Stromal cell of bone marrow (primary cell): ENCODE measurements at regions not wholly inside any gene's neighbourhood (a gene's known extent, or its start where the extent isn't known, plus 50 kb on each side); places are given as distances from the start of the nearest gene placed in this dataset.
"Not testable (repeated sequence)": the region's sequence is repeated elsewhere in the genome, so short reads cannot be mapped to it uniquely, and the experiment has no call there.

Experiments used
- DNase-seq: peaks from one replicate; pipeline ENCODE4 v3.0.0-alpha.2; 2012; ENCODE audit warnings: low read depth

- no peak for DNase-seq
Measured at GRCh38 chr3:5813521-5813920, 626.0 kb downstream of the EDEM1 start.

GRCh38 chr3:5822843-5823242 lies 635.3 kb downstream of the EDEM1 start:
- no peak for DNase-seq

DNA sequence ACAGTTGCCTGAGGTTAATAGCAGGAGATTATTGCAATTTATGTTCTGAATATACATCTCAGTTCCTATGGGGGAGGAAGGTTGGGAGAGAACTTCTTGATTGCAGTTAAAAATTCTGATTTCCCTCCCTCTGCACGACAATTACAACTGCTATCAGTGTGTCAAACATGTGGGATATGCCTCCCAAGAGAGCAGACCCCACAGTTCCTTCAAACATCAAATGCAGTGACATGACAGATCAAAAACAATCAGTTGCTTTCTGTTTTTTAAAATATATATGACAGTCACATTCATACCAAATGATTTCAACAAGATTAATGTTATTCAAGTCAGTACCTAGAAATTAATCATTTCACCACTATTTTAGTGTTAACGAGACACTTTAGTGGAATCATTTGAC lies 639.0 kb downstream of the EDEM1 start:
- DNase-seq: no peak

DNA sequence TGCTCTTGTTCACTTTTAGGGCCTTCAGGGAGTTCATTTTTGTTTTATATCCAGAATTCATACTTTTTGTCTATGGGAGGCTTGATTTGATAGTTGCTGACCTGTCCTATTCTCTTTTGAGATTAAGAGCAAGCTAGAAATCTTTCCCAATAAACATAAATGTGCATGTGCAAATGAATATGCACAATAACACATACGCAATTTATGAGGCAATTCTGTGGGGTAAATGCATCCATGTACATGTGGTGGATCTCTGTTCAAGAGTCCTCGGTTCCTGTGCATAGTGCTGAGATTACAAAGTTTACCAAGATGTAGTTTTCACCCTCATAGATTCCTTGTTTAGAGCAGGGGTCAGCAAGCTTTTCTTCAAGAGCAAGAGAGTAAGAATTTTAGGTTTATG lies 640.7 kb downstream of the EDEM1 start:
- DNase-seq: no peak

- no peak for DNase-seq
Measured at GRCh38 chr3:5840056-5840455, 652.5 kb downstream of the EDEM1 start.

GRCh38 chr3:5841599-5841998 lies 654.1 kb downstream of the EDEM1 start:
- no peak for DNase-seq

- DNase-seq: no peak
Measured at GRCh38 chr3:5846261-5846660, 658.8 kb downstream of the EDEM1 start.

- DNase-seq: no peak
Measured at GRCh38 chr3:5861151-5861550, 673.6 kb downstream of the EDEM1 start.

DNA sequence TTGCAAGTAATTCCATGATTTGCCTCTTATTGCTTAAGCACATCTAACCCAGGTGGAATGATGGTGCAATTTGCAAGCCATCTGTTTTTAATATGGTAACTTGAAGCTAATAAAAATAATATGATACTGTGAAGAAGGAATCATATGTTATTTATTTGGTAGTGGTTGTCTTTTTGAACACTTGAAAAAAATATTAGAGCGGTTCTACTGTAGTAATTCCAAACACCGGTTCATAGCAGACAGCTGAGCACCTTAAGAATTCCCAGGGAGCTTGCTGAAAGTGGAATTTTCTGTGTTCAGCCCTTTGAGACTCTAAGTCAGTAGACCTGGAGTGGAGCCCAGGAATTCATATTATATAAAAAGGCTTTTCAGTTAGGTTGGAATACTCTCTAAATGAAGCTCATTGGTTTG lies 687.4 kb downstream of the EDEM1 start:
- no peak for DNase-seq

GRCh38 chr3:5888851-5889250 lies 701.3 kb downstream of the EDEM1 start:
- DNase-seq: no peak

GRCh38 chr3:5889374-5889773 lies 701.9 kb downstream of the EDEM1 start:
- no peak for DNase-seq

DNA sequence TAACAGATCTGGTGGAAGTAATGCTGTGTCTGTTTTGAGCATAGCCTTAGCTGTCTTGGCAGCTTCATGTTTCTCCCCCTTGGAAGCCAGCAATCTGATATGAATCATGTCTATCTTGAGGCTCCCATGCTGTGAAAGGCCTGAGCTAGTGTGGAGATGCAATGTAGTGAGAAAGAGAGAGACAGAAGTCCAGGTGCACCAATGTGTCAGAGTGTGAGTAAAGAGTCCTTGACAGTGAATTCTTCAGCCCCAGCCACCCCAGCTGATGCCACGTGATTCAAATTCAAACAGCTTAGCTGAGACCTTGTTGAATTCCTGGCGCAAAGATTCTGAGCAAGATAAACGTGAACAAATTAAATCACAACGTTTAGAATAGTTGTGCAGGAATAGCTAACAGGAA lies 704.2 kb downstream of the EDEM1 start:
- DNase-seq: no peak

GRCh38 chr3:5898106-5898505 lies 710.6 kb downstream of the EDEM1 start:
- no peak for DNase-seq

DNA sequence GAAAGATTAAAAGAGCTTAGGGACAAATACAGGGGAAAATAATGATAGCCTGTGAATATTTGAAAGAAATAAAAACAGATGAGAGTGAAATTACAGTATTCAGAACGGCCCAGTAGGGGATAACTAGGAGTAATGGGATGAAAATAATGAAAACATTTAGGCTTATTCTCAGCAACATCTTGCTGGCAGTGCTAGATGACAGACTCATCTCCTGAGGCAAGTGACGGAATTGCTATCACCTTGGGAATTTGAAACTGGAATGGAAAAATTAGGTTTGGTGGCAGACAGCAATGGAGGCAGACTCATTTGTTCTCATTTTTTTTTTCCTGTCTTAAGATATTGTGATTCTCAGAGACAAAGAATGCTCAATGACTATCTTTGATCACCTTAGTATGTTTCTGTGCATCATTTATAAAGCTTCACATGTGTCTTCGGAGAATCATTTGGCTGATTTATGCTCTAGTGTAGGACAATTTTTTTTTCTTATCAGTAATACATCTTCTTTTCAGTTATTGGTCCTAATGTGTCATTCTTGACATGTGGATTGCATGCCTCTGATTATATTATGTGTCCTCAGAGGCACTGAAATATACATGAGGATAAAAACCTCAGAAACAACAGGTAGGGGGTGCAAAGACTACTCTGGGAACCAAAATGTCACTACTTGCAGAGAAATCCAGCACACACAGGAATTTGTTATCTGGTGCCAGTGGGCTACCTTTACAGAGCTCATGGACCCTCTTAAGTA lies 711.7 kb downstream of the EDEM1 start:
- DNase-seq: no peak

DNA sequence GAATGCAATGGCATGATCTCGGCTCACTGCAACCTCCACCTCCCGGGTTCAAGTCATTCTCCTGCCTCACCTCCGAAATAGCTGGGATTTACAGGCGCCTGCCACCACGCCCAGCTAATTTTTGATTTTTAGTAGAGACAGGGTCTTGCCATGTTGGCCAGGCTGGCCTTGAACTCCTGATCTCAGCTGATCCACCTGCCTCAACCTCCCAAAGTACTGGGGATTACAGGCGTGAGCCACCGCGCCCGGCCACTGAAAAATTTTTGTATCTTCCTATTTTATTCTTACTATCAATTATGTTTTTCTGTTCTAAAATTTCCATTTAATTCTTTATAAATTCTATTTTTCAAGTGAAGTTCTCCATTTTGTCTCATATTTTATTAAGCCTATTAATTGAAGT lies 730.4 kb downstream of the EDEM1 start:
- DNase-seq: no peak

- no peak for DNase-seq
Measured at GRCh38 chr3:5918626-5919025, 731.1 kb downstream of the EDEM1 start.

GRCh38 chr3:5929027-5929426 lies 741.5 kb downstream of the EDEM1 start:
- no peak for DNase-seq

- not testable (repeated sequence) for DNase-seq
Measured at GRCh38 chr3:5944061-5944460, 756.6 kb downstream of the EDEM1 start.

GRCh38 chr3:5948084-5948483 lies 760.6 kb downstream of the EDEM1 start:
- no peak for DNase-seq

- no peak for DNase-seq
Measured at GRCh38 chr3:5951026-5951425, 763.5 kb downstream of the EDEM1 start.

DNA sequence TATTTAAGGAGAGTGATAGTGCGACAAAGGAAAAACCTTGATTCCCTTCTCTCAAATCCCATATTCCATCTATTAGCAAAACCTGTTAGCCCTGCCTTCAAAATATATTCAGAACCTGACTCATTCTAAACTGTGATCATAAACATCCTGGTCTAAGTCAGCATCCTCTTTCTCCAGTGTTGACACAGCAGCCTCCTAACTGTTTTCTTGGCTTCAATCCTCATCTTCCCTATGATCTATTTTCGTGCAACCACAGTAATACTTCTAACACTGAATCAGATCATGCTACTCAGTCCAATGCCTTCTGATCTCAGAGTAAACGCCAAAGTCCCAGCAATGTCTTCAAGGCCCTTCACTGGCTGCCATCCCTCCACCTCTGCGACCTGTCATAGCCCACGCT lies 785.1 kb downstream of the EDEM1 start:
- peak; percentile 2 for DNase-seq

DNA sequence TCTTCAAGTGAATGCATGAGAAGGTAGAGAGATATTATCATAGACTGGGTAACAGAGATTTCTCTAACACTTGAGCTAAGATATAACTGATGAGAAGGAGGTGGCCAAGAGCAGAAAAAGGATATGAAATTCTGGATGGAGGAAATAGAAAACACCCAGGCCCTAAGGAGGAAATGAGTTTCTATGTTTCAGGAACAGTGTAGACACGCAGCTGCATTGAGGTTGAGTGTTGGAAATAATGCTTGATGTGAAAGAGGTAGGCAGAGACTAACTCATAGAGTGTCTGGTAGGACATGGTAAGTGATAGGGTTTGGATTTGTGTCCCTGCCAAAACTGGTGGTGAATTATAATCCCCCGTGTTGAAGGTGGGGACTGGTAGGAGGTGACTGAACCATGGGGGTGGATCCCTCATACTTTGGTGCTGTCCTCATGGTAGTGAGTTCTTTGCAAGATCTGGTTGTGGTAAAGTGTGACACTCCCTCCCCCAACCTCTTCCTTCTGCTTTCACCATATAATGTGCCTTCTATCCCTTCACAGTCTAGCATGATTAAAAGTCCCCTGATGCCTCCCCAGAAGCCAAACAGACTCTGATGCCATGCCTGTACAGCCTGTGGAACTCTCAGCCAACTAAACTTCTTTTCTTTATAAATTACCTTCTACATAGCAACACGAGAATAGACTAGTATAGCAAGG lies 787.3 kb downstream of the EDEM1 start:
- DNase-seq: no peak

GRCh38 chr3:5977331-5977730 lies 789.8 kb downstream of the EDEM1 start:
- DNase-seq: no peak

DNA sequence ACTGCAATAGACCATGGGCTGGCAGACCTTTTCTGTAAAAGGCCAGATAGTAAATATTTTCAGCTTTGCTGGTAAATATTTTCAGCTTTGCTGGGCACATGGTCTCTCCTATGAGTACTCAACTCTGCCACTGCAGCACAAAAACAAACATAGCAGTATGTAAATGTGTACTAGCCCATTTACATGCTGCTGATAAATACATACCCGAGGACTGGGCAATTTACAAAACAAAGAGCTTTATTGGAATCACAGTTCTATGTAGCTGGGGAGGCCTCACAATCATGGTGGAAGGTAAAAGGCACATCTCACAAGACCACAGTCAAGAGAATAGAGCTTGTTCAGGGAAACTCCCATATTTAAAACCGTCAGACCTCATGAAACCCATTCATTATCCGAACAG lies 793.0 kb downstream of the EDEM1 start:
- no peak for DNase-seq
